HEK293 (cell line): ENCODE measurements at regions not wholly inside any gene's neighbourhood (a gene's known extent, or its start where the extent isn't known, plus 50 kb on each side); places are given as distances from the start of the nearest gene placed in this dataset.
"Not testable (repeated sequence)": the region's sequence is repeated elsewhere in the genome, so short reads cannot be mapped to it uniquely, and the experiment has no call there.

ENCODE experiments used
- CTCF ChIA-PET: fragments of 350-600 bp; formaldehyde crosslinking; extraction: SDS; loops from one replicate; lab custom pipeline; 2021; ENCODE audit warnings: antibody characterized with exemption; lab: Yijun Ruan, JAX
- POLR2A ChIA-PET: fragments of 300-600 bp; formaldehyde crosslinking; extraction: SDS; loops from one replicate; lab custom pipeline; 2020; ENCODE audit warnings: antibody characterized with exemption, inconsistent platforms; lab: Yijun Ruan, JAX
- H3K27ac ChIP-seq: fragments of 200-500 bp; sonication (Bioruptor generic); 2 replicates; pipeline ENCODE4 v1.5.1; 2014; ENCODE audit warnings: low read depth, low read length, control low read depth, inconsistent platforms; ENCODE audit errors: extremely low read depth
- H3K36me3 ChIP-seq, 2 experiments: fragments of 200-500 bp in 1 of 2; sonication (Bioruptor generic) in 1 of 2; 1 replicate in 1 of 2; 2 replicates in 1 of 2; pipeline ENCODE4 v1.5.1; 2014 to 2017; ENCODE audit warnings: inconsistent platforms in 2 of 2, low read length in 2 of 2; ENCODE audit not compliant: control insufficient read depth in 2 of 2, insufficient read depth in 1 of 2
- H3K4me1 ChIP-seq: fragments of 200-500 bp; sonication (Bioruptor generic); 2 replicates; pipeline ENCODE4 v1.5.1; 2014; ENCODE audit warnings: mild to moderate bottlenecking, low read length, inconsistent platforms; ENCODE audit not compliant: control insufficient read depth, insufficient read depth
- H3K4me3 ChIP-seq: 2 replicates; pipeline ENCODE4 v1.5.1; 2011; ENCODE audit warnings: low read depth, mild to moderate bottlenecking, control low read depth, low read length, moderate library complexity
- H3K9me3 ChIP-seq: fragments of 200-500 bp; sonication (Bioruptor generic); 2 replicates; pipeline ENCODE4 v1.5.1; 2014; ENCODE audit warnings: low read depth, low read length, inconsistent platforms; ENCODE audit not compliant: control insufficient read depth, insufficient read depth
- HOXC10 ChIP-seq: sonication (generic); formaldehyde crosslinking; IDR thresholded peaks from 2 replicates; pipeline ENCODE4 v1.8.1; 2023; ENCODE audit warnings: mild to moderate bottlenecking, missing genetic modification reagents
- KLF1 ChIP-seq: fragments of 450-650 bp; formaldehyde crosslinking; IDR thresholded peaks from 2 replicates; pipeline ENCODE4 v1.5.1; 2016; ENCODE audit warnings: missing biosample characterization, missing genetic modification characterization
- KLF7 ChIP-seq: fragments of 450-650 bp; formaldehyde crosslinking; IDR thresholded peaks from 2 replicates; pipeline ENCODE4 v1.5.1; 2016; ENCODE audit warnings: missing biosample characterization, missing genetic modification characterization, borderline replicate concordance
- MZF1 ChIP-seq: fragments of 450-650 bp; formaldehyde crosslinking; IDR thresholded peaks from 2 replicates; pipeline ENCODE4 v1.5.1; 2017; ENCODE audit warnings: missing biosample characterization, missing genetic modification characterization, borderline replicate concordance
- PRDM1 ChIP-seq: fragments of 450-650 bp; formaldehyde crosslinking; IDR thresholded peaks from 2 replicates; pipeline ENCODE4; 2016; ENCODE audit warnings: missing biosample characterization, missing genetic modification characterization
- REPIN1 ChIP-seq: fragments of 450-650 bp; formaldehyde crosslinking; IDR thresholded peaks from 2 replicates; pipeline ENCODE4 v1.5.1; 2017; ENCODE audit warnings: missing biosample characterization, missing genetic modification characterization, low read depth
- SCRT1 ChIP-seq: fragments of 450-650 bp; formaldehyde crosslinking; IDR thresholded peaks from 2 replicates; pipeline ENCODE4 v1.5.1; 2016; ENCODE audit warnings: missing biosample characterization, missing genetic modification characterization, borderline replicate concordance
- SP2 ChIP-seq: fragments of 450-650 bp; formaldehyde crosslinking; IDR thresholded peaks from 2 replicates; pipeline ENCODE4 v1.5.1; 2016; ENCODE audit warnings: missing biosample characterization, missing genetic modification characterization
- ZFP3 ChIP-seq: fragments of 450-650 bp; formaldehyde crosslinking; IDR thresholded peaks from 2 replicates; pipeline ENCODE4 v1.5.1; 2016; ENCODE audit warnings: low read depth, missing biosample characterization, missing genetic modification characterization
- ZNF169 ChIP-seq: fragments of 450-650 bp; formaldehyde crosslinking; IDR thresholded peaks from 2 replicates; pipeline ENCODE4 v1.5.1; 2016; ENCODE audit warnings: missing biosample characterization, missing genetic modification characterization
- ZNF175 ChIP-seq: fragments of 450-650 bp; formaldehyde crosslinking; IDR thresholded peaks from 2 replicates; pipeline ENCODE4 v1.5.1; 2016; ENCODE audit warnings: missing biosample characterization, missing genetic modification characterization
- ZNF2 ChIP-seq: fragments of 450-650 bp; formaldehyde crosslinking; IDR thresholded peaks from 2 replicates; pipeline ENCODE4 v1.5.1; 2016; ENCODE audit warnings: missing biosample characterization, missing genetic modification characterization
- ZNF202 ChIP-seq: fragments of 450-650 bp; formaldehyde crosslinking; IDR thresholded peaks from 2 replicates; pipeline ENCODE4 v1.5.1; 2016; ENCODE audit warnings: missing biosample characterization, missing genetic modification characterization, borderline replicate concordance
- ZNF221 ChIP-seq: fragments of 450-650 bp; formaldehyde crosslinking; IDR thresholded peaks from 2 replicates; pipeline ENCODE4 v1.5.1; 2017; ENCODE audit warnings: missing biosample characterization, missing genetic modification characterization, borderline replicate concordance
- ZNF223 ChIP-seq: fragments of 450-650 bp; formaldehyde crosslinking; IDR thresholded peaks from 2 replicates; pipeline ENCODE4 v1.5.1; 2016; ENCODE audit warnings: missing biosample characterization, missing genetic modification characterization
- ZNF280C ChIP-seq: fragments of 450-650 bp; formaldehyde crosslinking; IDR thresholded peaks from 2 replicates; pipeline ENCODE4 v1.5.1; 2016; ENCODE audit warnings: missing biosample characterization, missing genetic modification characterization
- ZNF354C ChIP-seq: fragments of 450-650 bp; formaldehyde crosslinking; IDR thresholded peaks from 2 replicates; pipeline ENCODE4 v1.5.1; 2016; ENCODE audit warnings: missing biosample characterization, missing genetic modification characterization, low read depth, borderline replicate concordance
- ZNF37A ChIP-seq: fragments of 450-650 bp; IDR thresholded peaks from 2 replicates; pipeline ENCODE4 v1.5.1; 2018; ENCODE audit warnings: missing biosample characterization, missing genetic modification characterization
- ZNF513 ChIP-seq: fragments of 450-650 bp; IDR thresholded peaks from 2 replicates; pipeline ENCODE4 v1.5.1; 2018; ENCODE audit warnings: missing biosample characterization, missing genetic modification characterization
- ZNF529 ChIP-seq: fragments of 450-650 bp; formaldehyde crosslinking; IDR thresholded peaks from 2 replicates; pipeline ENCODE4 v1.5.1; 2017; ENCODE audit warnings: missing genetic modification characterization, missing biosample characterization; ENCODE audit not compliant: insufficient replicate concordance
- ZNF549 ChIP-seq: fragments of 450-650 bp; IDR thresholded peaks from 2 replicates; pipeline ENCODE4 v1.5.1; 2018; ENCODE audit warnings: missing biosample characterization, missing genetic modification characterization, mild to moderate bottlenecking, inconsistent platforms, moderate library complexity
- ZNF561 ChIP-seq: fragments of 450-650 bp; IDR thresholded peaks from 2 replicates; pipeline ENCODE4 v1.5.1; 2018; ENCODE audit warnings: missing biosample characterization, missing genetic modification characterization, borderline replicate concordance
- ZNF585B ChIP-seq: fragments of 450-650 bp; formaldehyde crosslinking; IDR thresholded peaks from 2 replicates; pipeline ENCODE4 v1.5.1; 2016; ENCODE audit warnings: missing biosample characterization, missing genetic modification characterization
- ZNF654 ChIP-seq: fragments of 450-650 bp; formaldehyde crosslinking; IDR thresholded peaks from 2 replicates; pipeline ENCODE4 v1.5.1; 2016; ENCODE audit warnings: low read depth, missing biosample characterization, missing genetic modification characterization
- ZNF777 ChIP-seq: fragments of 450-650 bp; formaldehyde crosslinking; IDR thresholded peaks from 2 replicates; pipeline ENCODE4 v1.5.1; 2017; ENCODE audit warnings: missing biosample characterization, missing genetic modification characterization, borderline replicate concordance
- ZNF791 ChIP-seq: fragments of 450-650 bp; formaldehyde crosslinking; IDR thresholded peaks from 2 replicates; pipeline ENCODE4 v1.5.1; 2016; ENCODE audit warnings: missing biosample characterization, missing genetic modification characterization
- ZSCAN16 ChIP-seq: fragments of 450-650 bp; formaldehyde crosslinking; IDR thresholded peaks from 2 replicates; pipeline ENCODE4 v1.5.1; 2016; ENCODE audit warnings: missing biosample characterization, missing genetic modification characterization
- ZSCAN30 ChIP-seq: fragments of 450-650 bp; IDR thresholded peaks from 2 replicates; pipeline ENCODE4 v1.5.1; 2018; ENCODE audit warnings: missing biosample characterization, mild to moderate bottlenecking, missing genetic modification characterization, moderate library complexity
- TF ChIP-seq, protein P1 (sequence below): fragments of 450-650 bp; formaldehyde crosslinking; IDR thresholded peaks from 2 replicates; pipeline ENCODE4 v1.5.1; 2016; ENCODE audit warnings: missing biosample characterization, missing genetic modification characterization

DNA sequence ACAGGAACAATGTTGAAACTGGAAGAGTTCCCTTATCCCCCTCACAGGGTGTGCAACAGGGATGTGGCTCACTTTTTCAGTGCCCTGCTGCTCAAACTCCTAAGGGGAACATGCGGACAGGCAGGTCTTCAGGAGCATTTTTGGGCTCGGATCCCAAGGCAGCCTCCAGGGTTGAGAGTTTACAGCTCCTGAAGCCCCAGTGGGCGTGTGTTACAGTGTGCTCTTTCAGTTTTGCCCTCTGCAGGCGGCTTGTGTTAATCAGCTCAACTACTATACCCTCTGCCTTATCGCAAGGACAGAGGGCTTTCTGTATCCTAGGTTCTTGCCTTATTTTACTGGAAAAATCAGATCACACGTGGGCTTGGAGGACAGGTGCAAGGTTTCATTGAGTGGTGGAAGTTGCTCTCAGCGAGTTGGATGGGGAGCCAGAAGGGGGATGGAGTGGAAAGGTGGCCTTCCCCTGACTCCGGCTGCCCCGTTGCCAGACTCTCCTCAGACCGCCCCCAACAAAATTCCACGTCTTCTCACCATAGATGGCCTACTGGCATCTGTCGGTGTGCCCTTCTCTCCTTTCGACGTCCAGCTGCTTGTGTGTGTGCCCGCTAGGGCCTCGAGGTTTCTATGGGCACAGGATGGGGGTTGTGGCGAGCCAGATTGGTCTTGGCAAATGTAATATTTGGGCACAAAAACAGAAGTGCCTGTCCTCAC is 541.9 kb downstream of the TMX3 start:
- POLR2A ChIA-PET, result no interaction called here
- H3K9me3 ChIP-seq, result no peaks in the 10 kb centered on the region
- H3K4me1 ChIP-seq, result no peaks in the 10 kb centered on the region
- no peak overlapping the region for H3K4me3 ChIP-seq
- no peaks in the 10 kb centered on the region for H3K36me3 ChIP-seq
- H3K27ac ChIP-seq, result no peak overlapping the region
- TF ChIP-seq ZNF561 (tag by site-specific recombination) (no peak), ZNF354C (tag by site-specific recombination) (no peak), SCRT1 (tag by site-specific recombination) (no peak), ZSCAN30 (tag by site-specific recombination) (no peak), ZNF529 (no peak), KLF1 (tag by site-specific recombination) (no peak), SP2 (tag by site-specific recombination) (no peak), KLF7 (tag by site-specific recombination) (no peak), HOXC10 (no peak)
- TF ChIP-seq, all 188 proteins: peak for 0
- CTCF ChIA-PET, result interaction anchor here (0.6 kb wide), 1 partner anchor 17 kb away, joined by 3 read pairs; no protein-coding TSS in a partner anchor

DNA sequence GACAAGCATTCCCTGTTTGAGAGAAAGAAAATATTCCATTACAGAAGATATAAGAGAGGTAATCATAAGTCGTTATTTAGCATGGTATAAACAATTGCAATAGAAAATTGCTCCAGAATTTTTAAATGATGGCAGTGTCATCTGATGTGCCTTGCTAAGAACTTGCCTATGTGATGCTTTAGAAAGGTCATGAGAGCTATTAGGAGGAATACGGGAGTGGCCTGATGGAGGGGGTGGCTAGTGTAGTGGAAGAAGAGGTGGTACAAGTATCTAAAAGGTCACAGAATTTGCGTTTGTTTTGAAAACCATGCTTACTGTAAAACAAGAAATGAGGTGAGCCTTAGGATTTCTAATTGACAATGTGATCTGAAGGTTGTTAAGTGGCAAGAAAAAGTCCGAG is 550.0 kb downstream of the TMX3 start:
- no peak overlapping the region for H3K27ac ChIP-seq
- TF ChIP-seq ZNF777 (tag by site-specific recombination) (no peak), ZNF202 (tag by site-specific recombination) (no peak), REPIN1 (tag by site-specific recombination) (no peak), ZNF513 (tag by site-specific recombination) (no peak), ZNF223 (no peak), ZSCAN16 (no peak), ZNF175 (no peak), ZNF549 (tag by site-specific recombination) (no peak), PRDM1 (tag by site-specific recombination) (no peak), ZFP3 (tag by site-specific recombination) (no peak), ZNF585B (tag by site-specific recombination) (no peak), ZNF280C (tag by site-specific recombination) (no peak), ZNF791 (tag by site-specific recombination) (no peak), ZNF169 (tag by site-specific recombination) (no peak), ZNF654 (tag by site-specific recombination) (no peak), ZNF221 (no peak), MZF1 (tag by site-specific recombination) (no peak), ZNF2 (no peak), ZNF37A (no peak)
- TF ChIP-seq, protein P1, sequence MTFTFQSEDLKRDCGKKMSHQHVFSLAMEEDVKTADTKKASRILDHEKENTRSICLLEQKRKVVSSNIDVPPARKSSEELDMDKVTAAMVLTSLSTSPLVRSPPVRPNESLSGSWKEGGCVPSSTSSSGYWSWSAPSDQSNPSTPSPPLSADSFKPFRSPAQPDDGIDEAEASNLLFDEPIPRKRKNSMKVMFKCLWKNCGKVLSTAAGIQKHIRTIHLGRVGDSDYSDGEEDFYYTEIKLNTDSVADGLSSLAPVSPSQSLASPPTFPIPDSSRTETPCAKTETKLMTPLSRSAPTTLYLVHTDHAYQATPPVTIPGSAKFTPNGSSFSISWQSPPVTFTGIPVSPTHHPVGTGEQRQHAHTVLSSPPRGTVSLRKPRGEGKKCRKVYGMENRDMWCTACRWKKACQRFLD, result no peak
- no peaks in the 10 kb centered on the region for H3K4me1 ChIP-seq
- H3K4me3 ChIP-seq, result no peak overlapping the region
- no peaks in the 10 kb centered on the region for H3K9me3 ChIP-seq
- ChIA-PET CTCF (no interaction called here), POLR2A (no interaction called here)
- no peaks in the 10 kb centered on the region for H3K36me3 ChIP-seq

GRCh38 chr18:68153821-68154220 is 561.1 kb downstream of the TMX3 start:
- POLR2A ChIA-PET, H3K36me3 ChIP-seq: not testable (repeated sequence)
- CTCF ChIA-PET, result interaction anchor here (0.6 kb wide), 1 partner anchor 151 kb away, joined by 3 read pairs; no protein-coding TSS in a partner anchor

More at GRCh38 chr18:68153821-68154220, 561.1 kb downstream of the TMX3 start:
- not testable (repeated sequence) for H3K9me3 ChIP-seq, H3K27ac ChIP-seq, H3K4me1 ChIP-seq, H3K4me3 ChIP-seq
